Right lobe of liver (tissue), 6 donors: ENCODE measurements at regions not wholly inside any gene's neighbourhood (a gene's known extent, or its start where the extent isn't known, plus 50 kb on each side); places are given as distances from the start of the nearest gene placed in this dataset.

ENCODE experiments used
- ATAC-seq, 4 donors: fragments of 200-7000 bp; cut with Tn5 transposase; one replicate each; pipeline ENCODE4 v1.9.1; 2020; ENCODE audit warnings: mild to moderate bottlenecking in 4 of 4, moderate library complexity in 4 of 4
- DNase-seq, 3 donors: peaks; one replicate each; pipeline ENCODE4 v3.0.0-alpha.2; 2020
- H3K27ac ChIP-seq, 3 donors: fragments of 200-600 bp; one replicate each; pipeline ENCODE4 v1.8.0; 2022
- H3K27me3 ChIP-seq, 2 donors: fragments of 200-600 bp; one replicate each; pipeline ENCODE4 v1.8.0; 2022
- H3K36me3 ChIP-seq, 4 donors: fragments of 200-600 bp; sonication (generic) in 1 of 4; one replicate each; pipeline versions ENCODE4 v1.5.1 to v1.8.0; 2017 to 2022; ENCODE audit warnings: control low read depth in 1 of 4
- H3K4me1 ChIP-seq, 4 donors: fragments of 200-600 bp; sonication (generic) in 1 of 4; one replicate each; pipeline versions ENCODE4 v1.5.1 to v1.8.0; 2017 to 2022; ENCODE audit warnings: control low read depth in 1 of 4
- H3K4me3 ChIP-seq, 3 donors: fragments of 200-600 bp; one replicate each; pipeline ENCODE4 v1.8.0; 2022
- H3K9me3 ChIP-seq, 4 donors: fragments of 200-600 bp; sonication (generic) in 1 of 4; one replicate each; pipeline versions ENCODE4 v1.5.1 to v1.8.0; 2017 to 2022; ENCODE audit warnings: control low read depth in 1 of 4
- POLR2A ChIP-seq: fragments of 450-650 bp; IDR thresholded peaks from one replicate; pipeline ENCODE4 v1.6.1; 2017; ENCODE audit warnings: antibody characterized with exemption, mild to moderate bottlenecking
- WGBS: methylation state at CpG from one replicate; pipeline ENCODE4 v1.1.6; 2018; ENCODE audit warnings: low coverage, low lambda C conversion rate; ENCODE audit not compliant: insufficient coverage; ENCODE audit errors: missing lambda C conversion rate; 5-methylcytosine and 5-hydroxymethylcytosine counted together
- intact Hi-C, 2 donors: fragments of 100-400 bp; cut with DNase I; formaldehyde crosslinking; loops; one replicate each; pipeline versions ENCODE4 v1.11.2 to v1.14.1; 2022
- TF ChIP-seq, protein P1 (sequence below), 4 donors: fragments of 200-600 bp in 3 of 4; fragments of 450-650 bp in 1 of 4; IDR thresholded peaks; one replicate each; pipeline versions ENCODE4 v1.5.1 to v1.8.0; 2016 to 2022; ENCODE audit warnings: antibody characterized with exemption in 4 of 4, mild to moderate bottlenecking in 2 of 4
- donor health status: DM: no; HTN: yes; CAD: no.
- donor health status: DM: no; HTN: no; CAD: no.
- donor health status: DM: no; HTN: no; CAD: no.
- donor health status: DM: no; HTN: yes; CAD: no.
- donor health status: DM: no; HTN: yes; CAD: no.

- WGBS, result 93% methylated on average over 5 of the region's 5 CpGs
- Histone ChIP-seq H3K4me1 (no peaks in the 10 kb centered on the region), H3K27ac (no peak overlapping the region), H3K9me3 (no peaks in the 10 kb centered on the region), H3K27me3 (no peaks in the 10 kb centered on the region), H3K4me3 (no peak overlapping the region), H3K36me3 (no peaks in the 10 kb centered on the region)
- intact Hi-C loops, result no loop called here
- DNase-seq (no peak), ATAC-seq (no peak)
- TF ChIP-seq, protein P1, sequence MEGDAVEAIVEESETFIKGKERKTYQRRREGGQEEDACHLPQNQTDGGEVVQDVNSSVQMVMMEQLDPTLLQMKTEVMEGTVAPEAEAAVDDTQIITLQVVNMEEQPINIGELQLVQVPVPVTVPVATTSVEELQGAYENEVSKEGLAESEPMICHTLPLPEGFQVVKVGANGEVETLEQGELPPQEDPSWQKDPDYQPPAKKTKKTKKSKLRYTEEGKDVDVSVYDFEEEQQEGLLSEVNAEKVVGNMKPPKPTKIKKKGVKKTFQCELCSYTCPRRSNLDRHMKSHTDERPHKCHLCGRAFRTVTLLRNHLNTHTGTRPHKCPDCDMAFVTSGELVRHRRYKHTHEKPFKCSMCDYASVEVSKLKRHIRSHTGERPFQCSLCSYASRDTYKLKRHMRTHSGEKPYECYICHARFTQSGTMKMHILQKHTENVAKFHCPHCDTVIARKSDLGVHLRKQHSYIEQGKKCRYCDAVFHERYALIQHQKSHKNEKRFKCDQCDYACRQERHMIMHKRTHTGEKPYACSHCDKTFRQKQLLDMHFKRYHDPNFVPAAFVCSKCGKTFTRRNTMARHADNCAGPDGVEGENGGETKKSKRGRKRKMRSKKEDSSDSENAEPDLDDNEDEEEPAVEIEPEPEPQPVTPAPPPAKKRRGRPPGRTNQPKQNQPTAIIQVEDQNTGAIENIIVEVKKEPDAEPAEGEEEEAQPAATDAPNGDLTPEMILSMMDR (IDR thresholded peaks at IDR 0.05), result no peak
- TF ChIP-seq POLR2A, result no peak
Measured at GRCh38 chr1:221633841-221634409, 108.0 kb downstream of the DUSP10 start.

- H3K4me1 ChIP-seq, result no peaks in the 10 kb centered on the region
- DNase-seq (no peak), ATAC-seq (no peak)
- no peaks in the 10 kb centered on the region for H3K9me3 ChIP-seq
- H3K27ac ChIP-seq, result no peak overlapping the region
- H3K4me3 ChIP-seq, result no peak overlapping the region
- intact Hi-C loops, result no loop called here
- TF ChIP-seq POLR2A, result no peak
- TF ChIP-seq, protein P1 (IDR thresholded peaks at IDR 0.05), result no peak
- 62% methylated on average over 2 of the region's 2 CpGs for WGBS
- H3K36me3 ChIP-seq, result no peaks in the 10 kb centered on the region
- no peaks in the 10 kb centered on the region for H3K27me3 ChIP-seq
Measured at GRCh38 chr1:221634606-221635005, 107.3 kb downstream of the DUSP10 start.

- no peaks in the 10 kb centered on the region for H3K27me3 ChIP-seq
- WGBS, result 69% methylated on average over 2 of the region's 2 CpGs
- H3K4me3 ChIP-seq, result no peak overlapping the region
- ATAC-seq (no peak), DNase-seq (no peak)
- no peak for TF ChIP-seq POLR2A
- TF ChIP-seq, protein P1 (IDR thresholded peaks at IDR 0.05), result no peak
- no peak overlapping the region for H3K27ac ChIP-seq
- no peaks in the 10 kb centered on the region for H3K9me3 ChIP-seq
- no peaks in the 10 kb centered on the region for H3K4me1 ChIP-seq
- H3K36me3 ChIP-seq, result no peaks in the 10 kb centered on the region
- intact Hi-C loops, result no loop called here
Measured at GRCh38 chr1:221635305-221635704, 106.6 kb downstream of the DUSP10 start.

DNA sequence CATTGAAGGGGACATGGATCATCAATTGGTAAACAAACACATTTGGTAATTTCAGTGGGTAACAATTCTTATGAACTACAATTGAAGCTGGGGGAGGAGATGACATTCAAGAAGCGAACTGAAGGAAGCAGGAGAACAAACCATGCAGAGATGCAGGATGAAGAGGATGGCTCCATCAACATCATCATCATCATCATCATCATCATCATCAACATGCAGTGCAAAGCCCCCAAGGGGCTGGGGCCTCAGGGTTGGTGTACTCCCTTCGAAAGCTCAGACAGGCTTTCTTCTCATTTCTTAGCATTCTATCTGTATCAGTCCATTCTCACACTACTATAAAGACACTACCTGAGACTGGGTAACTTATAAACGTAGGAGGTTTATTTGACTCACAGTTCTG lies 105.8 kb downstream of the DUSP10 start:
- no peaks in the 10 kb centered on the region for H3K9me3 ChIP-seq
- DNase-seq, result no peak
- 97% methylated on average over 3 of the region's 3 CpGs for WGBS
- no peaks in the 10 kb centered on the region for H3K36me3 ChIP-seq
- H3K4me3 ChIP-seq, result no peak overlapping the region
- no peaks in the 10 kb centered on the region for H3K4me1 ChIP-seq
- intact Hi-C loops, result no loop called here
- no peak for TF ChIP-seq POLR2A
- TF ChIP-seq, protein P1 (IDR thresholded peaks at IDR 0.05), result no peak
- no peaks in the 10 kb centered on the region for H3K27me3 ChIP-seq
- ATAC-seq, result no peak
- no peak overlapping the region for H3K27ac ChIP-seq

DNA sequence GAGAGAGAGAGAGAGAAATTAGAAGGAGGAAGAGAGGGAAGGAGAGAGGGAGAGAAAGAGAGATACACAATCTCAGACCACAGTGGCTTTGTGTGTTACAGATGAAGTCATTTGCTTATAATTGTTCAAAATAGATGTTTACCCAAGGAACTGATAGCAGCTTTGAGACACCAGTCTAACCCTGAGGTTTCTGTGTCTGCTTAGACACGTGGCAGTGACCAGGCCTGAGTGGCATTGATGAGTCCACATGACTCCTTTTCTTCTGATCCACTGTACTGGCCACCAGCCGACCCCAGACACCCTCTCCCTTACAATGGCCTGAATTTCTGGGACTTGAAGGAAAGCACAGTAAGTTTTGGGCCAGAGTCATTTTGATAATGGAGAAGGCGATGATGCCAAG lies 104.9 kb downstream of the DUSP10 start:
- intact Hi-C loops, result no loop called here
- DNase-seq (no peak), ATAC-seq (no peak)
- Histone ChIP-seq H3K27ac (no peak overlapping the region), H3K9me3 (no peaks in the 10 kb centered on the region), H3K36me3 (no peaks in the 10 kb centered on the region), H3K27me3 (no peaks in the 10 kb centered on the region), H3K4me1 (no peaks in the 10 kb centered on the region), H3K4me3 (no peak overlapping the region)
- TF ChIP-seq, protein P1 (IDR thresholded peaks at IDR 0.05), result no peak
- TF ChIP-seq POLR2A, result no peak
- 67% methylated on average over 2 of the region's 3 CpGs for WGBS
